Testis (tissue), 2 donors: ENCODE measurements at regions not wholly inside any gene's neighbourhood (a gene's known extent, or its start where the extent isn't known, plus 50 kb on each side); places are given as distances from the start of the nearest gene placed in this dataset.

Source experiments
- CTCF ChIP-seq, 3 experiments: fragments of 450-650 bp in 2 of 3; fragments of 200-600 bp in 1 of 3; sonication (generic) in 1 of 3; IDR thresholded peaks; one replicate each; pipeline ENCODE4 v1.5.1; 2016 to 2019; ENCODE audit warnings: antibody characterized with exemption in 3 of 3, mild to moderate bottlenecking in 2 of 3, moderate library complexity in 1 of 3
- POLR2A ChIP-seq: fragments of 450-650 bp; IDR thresholded peaks from one replicate; pipeline ENCODE4 v1.6.1; 2017; ENCODE audit warnings: antibody characterized with exemption, mild to moderate bottlenecking, moderate library complexity

- TF ChIP-seq POLR2A (no peak), CTCF (IDR thresholded peaks at IDR 0.05) (no peak)
Measured at GRCh38 chr19:46931202-46931601, 70.4 kb downstream of the ARHGAP35 start.
